ENCODE measurements at regions not wholly inside any gene's neighbourhood (a gene's known extent, or its start where the extent isn't known, plus 50 kb on each side); places are given as distances from the start of the nearest gene placed in this dataset.
"Not testable (repeated sequence)": the region's sequence is repeated elsewhere in the genome, so short reads cannot be mapped to it uniquely, and the experiment has no call there.

GRCh38 chr4:28436191-28437080, 1575.8 kb downstream of the STIM2 start:
- no peak for DNase-seq

GRCh38 chr4:28443371-28443770, 1582.7 kb downstream of the STIM2 start:
- no peak for DNase-seq
- no peaks in the 10 kb centered on the region for H3K27me3 Mint-ChIP-seq
- peaks cover 11% of the 10 kb centered on the region for H3K9me3 Mint-ChIP-seq
- no peaks in the 10 kb centered on the region for H3K36me3 Mint-ChIP-seq (ENCODE audit: low read depth)
- H3K4me3 Mint-ChIP-seq = no peak overlapping the region
- H3K4me1 Mint-ChIP-seq (ENCODE audit: low read depth) = no peaks in the 10 kb centered on the region
- no peak overlapping the region for H3K27ac Mint-ChIP-seq

More at GRCh38 chr4:28436191-28437080, 1575.8 kb downstream of the STIM2 start:
- no peak overlapping the region for H3K27ac Mint-ChIP-seq
- no peaks in the 10 kb centered on the region for H3K36me3 Mint-ChIP-seq (ENCODE audit: low read depth)
- peaks cover 10% of the 10 kb centered on the region for H3K9me3 Mint-ChIP-seq
- H3K4me1 Mint-ChIP-seq (ENCODE audit: low read depth) = no peaks in the 10 kb centered on the region
- H3K27me3 Mint-ChIP-seq = no peaks in the 10 kb centered on the region
- H3K4me3 Mint-ChIP-seq = no peak overlapping the region

- Mint-ChIP-seq H3K9me3 (peaks cover 11% of the 10 kb centered on the region), H3K4me1 (ENCODE audit: low read depth) (no peaks in the 10 kb centered on the region), H3K36me3 (ENCODE audit: low read depth) (no peaks in the 10 kb centered on the region), H3K4me3 (no peak overlapping the region), H3K27ac (no peak overlapping the region), H3K27me3 (no peaks in the 10 kb centered on the region)
- DNase-seq = no peak
These were observed 1583.3 kb downstream of the STIM2 start for GRCh38 chr4:28443801-28444412.

- DNase-seq = no peak
- no peaks in the 10 kb centered on the region for H3K27me3 Mint-ChIP-seq
- H3K36me3 Mint-ChIP-seq (ENCODE audit: low read depth) = no peaks in the 10 kb centered on the region
- H3K4me1 Mint-ChIP-seq (ENCODE audit: low read depth) = no peaks in the 10 kb centered on the region
- H3K4me3 Mint-ChIP-seq = no peak overlapping the region
- H3K9me3 Mint-ChIP-seq = peaks cover 15% of the 10 kb centered on the region
- no peak overlapping the region for H3K27ac Mint-ChIP-seq
These were observed 1584.3 kb downstream of the STIM2 start for GRCh38 chr4:28444886-28445496.

GRCh38 chr4:28449085-28449484, 1588.4 kb downstream of the STIM2 start:
- no peak overlapping the region for H3K27ac Mint-ChIP-seq
- H3K36me3 Mint-ChIP-seq (ENCODE audit: low read depth) = no peaks in the 10 kb centered on the region
- H3K4me1 Mint-ChIP-seq (ENCODE audit: low read depth) = no peaks in the 10 kb centered on the region
- no peak for DNase-seq
- H3K4me3 Mint-ChIP-seq = no peak overlapping the region
- peaks cover 19% of the 10 kb centered on the region for H3K9me3 Mint-ChIP-seq
- H3K27me3 Mint-ChIP-seq = no peaks in the 10 kb centered on the region

- H3K27ac Mint-ChIP-seq = no peak overlapping the region
- no peak overlapping the region for H3K4me3 Mint-ChIP-seq
- DNase-seq = no peak
- H3K27me3 Mint-ChIP-seq = no peaks in the 10 kb centered on the region
- H3K36me3 Mint-ChIP-seq (ENCODE audit: low read depth) = no peaks in the 10 kb centered on the region
- peaks cover 29% of the 10 kb centered on the region for H3K9me3 Mint-ChIP-seq
- no peaks in the 10 kb centered on the region for H3K4me1 Mint-ChIP-seq (ENCODE audit: low read depth)
These were observed 1590.7 kb downstream of the STIM2 start for GRCh38 chr4:28451346-28451745.

GRCh38 chr4:28462766-28463700, 1602.4 kb downstream of the STIM2 start:
- Mint-ChIP-seq H3K9me3 (peaks cover 5% of the 10 kb centered on the region), H3K4me1 (ENCODE audit: low read depth) (no peaks in the 10 kb centered on the region), H3K27ac (no peak overlapping the region), H3K36me3 (ENCODE audit: low read depth) (no peaks in the 10 kb centered on the region), H3K27me3 (no peaks in the 10 kb centered on the region), H3K4me3 (no peak overlapping the region)
- no peak for DNase-seq

- H3K36me3 Mint-ChIP-seq (ENCODE audit: low read depth) = no peaks in the 10 kb centered on the region
- no peak overlapping the region for H3K27ac Mint-ChIP-seq
- no peak for DNase-seq
- H3K27me3 Mint-ChIP-seq = no peaks in the 10 kb centered on the region
- H3K9me3 Mint-ChIP-seq = peaks cover 2% of the 10 kb centered on the region
- no peak overlapping the region for H3K4me3 Mint-ChIP-seq
- no peaks in the 10 kb centered on the region for H3K4me1 Mint-ChIP-seq (ENCODE audit: low read depth)
These were observed 1604.2 kb downstream of the STIM2 start for GRCh38 chr4:28464823-28465222.

- not testable (repeated sequence) for H3K27me3 Mint-ChIP-seq; H3K4me1 Mint-ChIP-seq (ENCODE audit: low read depth); H3K4me3 Mint-ChIP-seq; H3K27ac Mint-ChIP-seq; DNase-seq; H3K9me3 Mint-ChIP-seq; H3K36me3 Mint-ChIP-seq (ENCODE audit: low read depth)
These were observed 1606.2 kb downstream of the STIM2 start for GRCh38 chr4:28466886-28467285.

- no peak for DNase-seq
- Mint-ChIP-seq H3K9me3 (peaks cover 2% of the 10 kb centered on the region), H3K4me1 (ENCODE audit: low read depth) (no peaks in the 10 kb centered on the region), H3K27me3 (no peaks in the 10 kb centered on the region), H3K36me3 (ENCODE audit: low read depth) (no peaks in the 10 kb centered on the region), H3K27ac (no peak overlapping the region), H3K4me3 (no peak overlapping the region)
These were observed 1608.7 kb downstream of the STIM2 start for GRCh38 chr4:28469387-28469786.

- Mint-ChIP-seq H3K27me3 (no peaks in the 10 kb centered on the region), H3K4me3 (no peak overlapping the region), H3K4me1 (ENCODE audit: low read depth) (no peaks in the 10 kb centered on the region), H3K9me3 (peaks cover 2% of the 10 kb centered on the region), H3K27ac (no peak overlapping the region), H3K36me3 (ENCODE audit: low read depth) (no peaks in the 10 kb centered on the region)
- no peak for DNase-seq
These were observed 1609.2 kb downstream of the STIM2 start for GRCh38 chr4:28469886-28470285.

GRCh38 chr4:28475381-28475780, 1614.7 kb downstream of the STIM2 start:
- no peaks in the 10 kb centered on the region for H3K27me3 Mint-ChIP-seq
- no peak overlapping the region for H3K4me3 Mint-ChIP-seq
- no peaks in the 10 kb centered on the region for H3K9me3 Mint-ChIP-seq
- H3K36me3 Mint-ChIP-seq (ENCODE audit: low read depth) = no peaks in the 10 kb centered on the region
- no peaks in the 10 kb centered on the region for H3K4me1 Mint-ChIP-seq (ENCODE audit: low read depth)
- no peak for DNase-seq
- no peak overlapping the region for H3K27ac Mint-ChIP-seq

- H3K27me3 Mint-ChIP-seq = no peaks in the 10 kb centered on the region
- DNase-seq = no peak
- no peak overlapping the region for H3K27ac Mint-ChIP-seq
- no peaks in the 10 kb centered on the region for H3K4me1 Mint-ChIP-seq (ENCODE audit: low read depth)
- no peak overlapping the region for H3K4me3 Mint-ChIP-seq
- no peaks in the 10 kb centered on the region for H3K9me3 Mint-ChIP-seq
- H3K36me3 Mint-ChIP-seq (ENCODE audit: low read depth) = no peaks in the 10 kb centered on the region
These were observed 1619.0 kb downstream of the STIM2 start for GRCh38 chr4:28479666-28480065.

GRCh38 chr4:28481565-28481964, 1620.9 kb downstream of the STIM2 start:
- Mint-ChIP-seq H3K9me3 (peaks cover 2% of the 10 kb centered on the region), H3K4me3 (no peak overlapping the region), H3K36me3 (ENCODE audit: low read depth) (no peaks in the 10 kb centered on the region), H3K4me1 (ENCODE audit: low read depth) (no peaks in the 10 kb centered on the region), H3K27ac (no peak overlapping the region), H3K27me3 (no peaks in the 10 kb centered on the region)
- DNase-seq = no peak
